ENCODE measurements at regions not wholly inside any gene's neighbourhood (a gene's known extent, or its start where the extent isn't known, plus 50 kb on each side); places are given as distances from the start of the nearest gene placed in this dataset.

GRCh38 chr9:99601571-99602111 is 220.0 kb upstream of the NR4A3 start (continued):
- TF ChIP-seq, protein P1, sequence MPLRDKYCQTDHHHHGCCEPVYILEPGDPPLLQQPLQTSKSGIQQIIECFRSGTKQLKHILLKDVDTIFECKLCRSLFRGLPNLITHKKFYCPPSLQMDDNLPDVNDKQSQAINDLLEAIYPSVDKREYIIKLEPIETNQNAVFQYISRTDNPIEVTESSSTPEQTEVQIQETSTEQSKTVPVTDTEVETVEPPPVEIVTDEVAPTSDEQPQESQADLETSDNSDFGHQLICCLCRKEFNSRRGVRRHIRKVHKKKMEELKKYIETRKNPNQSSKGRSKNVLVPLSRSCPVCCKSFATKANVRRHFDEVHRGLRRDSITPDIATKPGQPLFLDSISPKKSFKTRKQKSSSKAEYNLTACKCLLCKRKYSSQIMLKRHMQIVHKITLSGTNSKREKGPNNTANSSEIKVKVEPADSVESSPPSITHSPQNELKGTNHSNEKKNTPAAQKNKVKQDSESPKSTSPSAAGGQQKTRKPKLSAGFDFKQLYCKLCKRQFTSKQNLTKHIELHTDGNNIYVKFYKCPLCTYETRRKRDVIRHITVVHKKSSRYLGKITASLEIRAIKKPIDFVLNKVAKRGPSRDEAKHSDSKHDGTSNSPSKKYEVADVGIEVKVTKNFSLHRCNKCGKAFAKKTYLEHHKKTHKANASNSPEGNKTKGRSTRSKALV (CRISPR knock-in tag; IDR thresholded peaks at IDR 0.05), result no peak
- TF ChIP-seq HOXA5 (CRISPR knock-in tag; IDR thresholded peaks at IDR 0.05) (no peak), HOXD1 (CRISPR knock-in tag; IDR thresholded peaks at IDR 0.05) (no peak), ZNF124 (CRISPR knock-in tag; IDR thresholded peaks at IDR 0.05) (no peak), ZNF136 (CRISPR knock-in tag; IDR thresholded peaks at IDR 0.05; ENCODE audit: low read depth) (no peak), ZBTB8A (CRISPR knock-in tag; IDR thresholded peaks at IDR 0.05; ENCODE audit: borderline replicate concordance, low read depth) (no peak), TARDBP (CRISPR knock-in tag; IDR thresholded peaks at IDR 0.05) (no peak)

DNA sequence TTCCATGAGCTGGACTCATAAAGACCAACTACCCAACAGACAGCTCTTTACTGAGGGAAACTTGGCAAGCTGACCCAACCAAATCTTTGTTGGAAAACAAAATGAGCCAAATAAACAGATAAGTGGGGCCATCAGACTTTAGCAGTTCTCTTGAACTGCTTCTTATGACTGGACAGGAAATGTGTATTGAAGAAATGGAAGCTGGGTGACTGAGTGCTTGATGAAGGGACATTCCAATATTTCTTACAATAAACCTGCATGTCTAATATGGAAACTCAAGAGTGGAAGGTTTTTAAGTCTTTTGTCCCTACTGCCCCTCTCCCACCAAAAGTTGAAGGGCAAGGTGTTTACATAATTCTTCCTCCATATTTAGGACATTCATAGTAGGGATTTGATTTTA is 218.8 kb upstream of the NR4A3 start:
- H3K27me3 ChIP-seq (ENCODE audit: control insufficient read depth in 1 of 2, insufficient read depth in 2 of 2, low read length in 2 of 2), result 0 out of 5 replicates have a peak, but pooled peaks cover 0 to 3% of the 10 kb centered on the region in 2 experiments
- no peak overlapping the region for H3K9ac ChIP-seq (ENCODE audit: insufficient read depth, low read depth, low read length)
- no peak overlapping the region for H2AFZ ChIP-seq (ENCODE audit: low read length)
- TF ChIP-seq FOXC1 (CRISPR knock-in tag; IDR thresholded peaks at IDR 0.05; ENCODE audit: borderline replicate concordance) (no peak), SNAPC5 (CRISPR knock-in tag; IDR thresholded peaks at IDR 0.05; ENCODE audit: borderline replicate concordance) (no peak), EP300 (IDR thresholded peaks at IDR 0.05; ENCODE audit: low read depth in 2 of 2, low read length in 2 of 2) (no peak), EP300 (CRISPR knock-in tag; IDR thresholded peaks at IDR 0.05; ENCODE audit: borderline replicate concordance) (no peak), ZNF570 (CRISPR knock-in tag; IDR thresholded peaks at IDR 0.05; ENCODE audit: borderline replicate concordance) (no peak), RELA (CRISPR knock-in tag; IDR thresholded peaks at IDR 0.05) (no peak)
- no peaks in the 10 kb centered on the region for H4K20me1 ChIP-seq (ENCODE audit: insufficient read depth, low read length)
- H3K4me1 ChIP-seq (ENCODE audit: insufficient read depth, low read length), result no peaks in the 10 kb centered on the region
- no peaks in the 10 kb centered on the region for H3K9me3 ChIP-seq (ENCODE audit: low read length)
- no peak overlapping the region for H3K27ac ChIP-seq (ENCODE audit: extremely low read length, insufficient read depth, low read length)
- in situ Hi-C loops (cut with HindIII; ENCODE audit: extremely low pct_ligation_motif_present, low pct_unique_long_range_greater_than_20kb), result no loop called here
- no peak for FAIRE-seq
- BruUV-seq (replicated peaks), result no TSS peak
- DNase-seq (ENCODE audit: low spot score), result no peak
- CTCF ChIA-PET (ENCODE audit: low intra/inter-chr PET ratio, low total read pairs), result no interaction called here
- POLR2A ChIA-PET, result no interaction called here
- no peak overlapping the region for H3K4me2 ChIP-seq (ENCODE audit: low read depth, low read length)
- H3K79me2 ChIP-seq (ENCODE audit: insufficient read depth, low read length), result no peaks in the 10 kb centered on the region
- no peaks in the 10 kb centered on the region for H3K36me3 ChIP-seq (replicated peaks in 1 of 2; ENCODE audit: control insufficient read depth in 1 of 2, insufficient read depth in 2 of 2, low read length in 2 of 2)
- no peak for ATAC-seq
- intact Hi-C loops (cut with micrococcal nuclease; ENCODE audit: unreplicated experiment), result no loop called here
- no peak overlapping the region for H3K4me3 ChIP-seq (replicated peaks in 1 of 3; ENCODE audit: insufficient read depth in 1 of 3, low read depth in 2 of 3, low read length in 3 of 3)
